ENCODE measurements at regions not wholly inside any gene's neighbourhood (a gene's known extent, or its start where the extent isn't known, plus 50 kb on each side); places are given as distances from the start of the nearest gene placed in this dataset.

DNA sequence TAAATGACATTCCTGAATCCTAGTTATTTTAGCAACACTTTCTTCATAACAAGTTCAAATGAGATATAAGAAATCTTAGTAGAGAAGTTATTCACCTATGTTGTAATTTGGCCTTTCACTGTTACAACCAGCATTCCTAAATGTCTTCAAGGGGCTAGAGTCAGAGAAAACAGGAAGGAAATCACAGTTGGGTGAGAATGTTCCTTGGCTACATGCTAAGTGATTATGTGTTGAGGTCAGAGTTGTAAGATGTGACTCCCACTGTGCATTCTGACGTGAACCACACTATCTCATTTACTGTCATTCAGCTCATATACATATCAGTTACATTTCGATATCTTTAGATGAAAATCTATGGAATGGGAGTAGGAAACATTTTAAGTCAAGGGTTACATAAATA is 51.0 kb upstream of the MLIP start:
- FAIRE-seq, result no peak
